ENCODE measurements at regions not wholly inside any gene's neighbourhood (a gene's known extent, or its start where the extent isn't known, plus 50 kb on each side); places are given as distances from the start of the nearest gene placed in this dataset.
A peak's percentile ranks its signal among the peaks of the same experiment; 100 is the strongest.
"Not testable (repeated sequence)": the region's sequence is repeated elsewhere in the genome, so short reads cannot be mapped to it uniquely, and the experiment has no call there.

- DNase-seq (ENCODE audit: low read depth), result no peak
These were observed 71.8 kb upstream of the TIAM2 start for GRCh38 chr6:154923199-154923869.

- DNase-seq (ENCODE audit: low read depth), result no peak
These were observed 70.0 kb upstream of the TIAM2 start for GRCh38 chr6:154925130-154925529.

GRCh38 chr6:154926366-154926765 is 68.7 kb upstream of the TIAM2 start:
- DNase-seq (ENCODE audit: low read depth), result no peak

- DNase-seq (ENCODE audit: low read depth), result peak; percentile 52
These were observed 66.7 kb upstream of the TIAM2 start for GRCh38 chr6:154928325-154928922.

- no peak for DNase-seq (ENCODE audit: low read depth)
These were observed 64.7 kb upstream of the TIAM2 start for GRCh38 chr6:154930451-154930851.

- no peak for DNase-seq (ENCODE audit: low read depth)
These were observed 63.2 kb upstream of the TIAM2 start for GRCh38 chr6:154931711-154932424.

- no peak for DNase-seq (ENCODE audit: low read depth)
These were observed 62.5 kb upstream of the TIAM2 start for GRCh38 chr6:154932515-154933027.

- no peak for DNase-seq (ENCODE audit: low read depth)
These were observed 61.8 kb upstream of the TIAM2 start for GRCh38 chr6:154933181-154933827.

GRCh38 chr6:154937306-154938220 is 57.6 kb upstream of the TIAM2 start:
- no peak for DNase-seq (ENCODE audit: low read depth)

GRCh38 chr6:154938221-154938580 is 56.9 kb upstream of the TIAM2 start:
- no peak for DNase-seq (ENCODE audit: low read depth)

GRCh38 chr6:154938727-154939285 is 56.3 kb upstream of the TIAM2 start:
- DNase-seq (ENCODE audit: low read depth), result not testable (repeated sequence)

- no peak for DNase-seq (ENCODE audit: low read depth)
These were observed 52.3 kb upstream of the TIAM2 start for GRCh38 chr6:154942770-154943169.

GRCh38 chr6:154945271-154945890 is 49.7 kb upstream of the TIAM2 start:
- no peak for DNase-seq (ENCODE audit: low read depth)

Data from activated gamma-delta T cell treated with anti-CD3 and anti-CD28 coated beads, Interleukin-2, amount 50 U/mL, for 16 hours (primary cell).